MCF 10A (cell line): ENCODE measurements at regions not wholly inside any gene's neighbourhood (a gene's known extent, or its start where the extent isn't known, plus 50 kb on each side); places are given as distances from the start of the nearest gene placed in this dataset.

Source experiments
- BruUV-seq: library from RNA; stranded (reverse); fragments of 400-500 nt; replicated peaks from 2 replicates; lab custom pipeline; 2021; lab: Mats Ljungman, UMichigan
- CTCF ChIA-PET: fragments of 300-600 bp; sonication (Branson Sonifier 250); formaldehyde crosslinking; extraction: SDS; loops from one replicate; lab custom pipeline; 2021; ENCODE audit warnings: antibody characterized with exemption, inconsistent platforms; lab: Yijun Ruan, JAX
- POLR2A ChIA-PET: fragments of 300-600, 350-650 bp; sonication (Branson Sonifier 250); formaldehyde crosslinking; extraction: SDS; loops from one replicate; lab custom pipeline; 2020; ENCODE audit warnings: antibody characterized with exemption, inconsistent platforms; lab: Yijun Ruan, JAX
- DNase-seq: peaks from one replicate; pipeline ENCODE4 v3.0.0-alpha.2; 2018; ENCODE audit not compliant: unreplicated experiment
- H3K27ac Mint-ChIP-seq: one replicate; pipeline ENCODE4 v1.8.0; 2022; ENCODE audit warnings: mild to moderate bottlenecking, low read depth, mixed read lengths; ENCODE audit not compliant: unreplicated experiment
- H3K27me3 Mint-ChIP-seq: one replicate; pipeline ENCODE4 v1.8.0; 2022; ENCODE audit warnings: mixed read lengths; ENCODE audit not compliant: insufficient read depth, unreplicated experiment
- H3K36me3 Mint-ChIP-seq: one replicate; pipeline ENCODE4 v1.8.0; 2022; ENCODE audit warnings: mild to moderate bottlenecking, moderate library complexity, mixed read lengths; ENCODE audit not compliant: insufficient read depth, unreplicated experiment
- H3K4me1 Mint-ChIP-seq: one replicate; pipeline ENCODE4 v1.8.0; 2022; ENCODE audit warnings: mixed read lengths; ENCODE audit not compliant: insufficient read depth, unreplicated experiment
- H3K4me3 Mint-ChIP-seq: one replicate; pipeline ENCODE4 v1.8.0; 2022; ENCODE audit warnings: mild to moderate bottlenecking, moderate library complexity, mixed read lengths; ENCODE audit not compliant: unreplicated experiment
- H3K9me3 Mint-ChIP-seq: one replicate; pipeline ENCODE4 v1.8.0; 2022; ENCODE audit warnings: mixed read lengths; ENCODE audit not compliant: unreplicated experiment
- CTCF ChIP-seq: fragments of 200-600 bp; IDR thresholded peaks from one replicate; pipeline ENCODE4 v1.8.0; 2022; ENCODE audit warnings: antibody characterized with exemption, mild to moderate bottlenecking; ENCODE audit not compliant: unreplicated experiment
- intact Hi-C: fragments of 100-400 bp; cut with micrococcal nuclease; formaldehyde crosslinking; loops from 2 replicates; pipeline ENCODE4 v1.14.1; 2022

GRCh38 chr9:78805771-78806170, 508.8 kb downstream of the PSAT1 start:
- no TSS peak for BruUV-seq
- ChIA-PET CTCF (no interaction called here), POLR2A (interaction anchor here (0.7 kb wide), 1 partner anchor 1303 kb away, joined by 4 read pairs; no protein-coding TSS in a partner anchor)
- H3K4me3 Mint-ChIP-seq, result no peak overlapping the region
- H3K4me1 Mint-ChIP-seq, result no peaks in the 10 kb centered on the region
- no peak for DNase-seq
- TF ChIP-seq CTCF, result no peak
- no peaks in the 10 kb centered on the region for H3K9me3 Mint-ChIP-seq
- H3K27me3 Mint-ChIP-seq, result no peaks in the 10 kb centered on the region
- no peak overlapping the region for H3K27ac Mint-ChIP-seq
- H3K36me3 Mint-ChIP-seq, result no peaks in the 10 kb centered on the region
- intact Hi-C loops, result no loop called here

GRCh38 chr9:78806492-78807160, 509.7 kb downstream of the PSAT1 start:
- no peak overlapping the region for H3K27ac Mint-ChIP-seq
- no peak for DNase-seq
- no peaks in the 10 kb centered on the region for H3K4me1 Mint-ChIP-seq
- no peak for TF ChIP-seq CTCF
- no peaks in the 10 kb centered on the region for H3K36me3 Mint-ChIP-seq
- H3K4me3 Mint-ChIP-seq, result no peak overlapping the region
- intact Hi-C loops, result no loop called here
- BruUV-seq, result no TSS peak
- POLR2A ChIA-PET, result no interaction called here
- CTCF ChIA-PET, result no interaction called here
- no peaks in the 10 kb centered on the region for H3K9me3 Mint-ChIP-seq
- no peaks in the 10 kb centered on the region for H3K27me3 Mint-ChIP-seq

DNA sequence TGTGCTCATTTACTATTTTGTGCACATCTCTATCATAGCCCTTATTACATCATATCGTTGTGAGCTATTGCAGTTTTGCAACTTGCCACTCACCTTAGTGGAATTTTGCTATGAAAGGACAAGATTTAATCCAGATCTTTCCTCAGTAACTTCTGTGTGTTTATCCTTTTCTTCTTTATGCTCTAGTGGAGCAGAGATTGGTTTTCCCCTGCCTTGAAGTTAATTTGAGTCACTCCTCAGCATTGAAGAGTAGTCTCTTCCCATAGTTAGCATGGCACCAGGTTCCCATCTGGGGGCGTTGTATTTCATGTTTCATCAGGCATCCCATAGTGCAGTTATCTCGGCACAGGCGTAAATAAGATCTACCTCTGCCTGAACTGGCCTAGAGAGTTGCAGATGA, 510.4 kb downstream of the PSAT1 start:
- Mint-ChIP-seq H3K4me3 (no peak overlapping the region), H3K36me3 (no peaks in the 10 kb centered on the region), H3K9me3 (no peaks in the 10 kb centered on the region), H3K27me3 (no peaks in the 10 kb centered on the region), H3K27ac (no peak overlapping the region), H3K4me1 (no peaks in the 10 kb centered on the region)
- CTCF ChIA-PET, result interaction anchor here (3.3 kb wide), 1 partner anchor 14 kb away, joined by 26 read pairs; no protein-coding TSS in a partner anchor
- DNase-seq, result no peak
- intact Hi-C loops, result no loop called here
- BruUV-seq, result no TSS peak
- POLR2A ChIA-PET, result no interaction called here
- no peak for TF ChIP-seq CTCF

DNA sequence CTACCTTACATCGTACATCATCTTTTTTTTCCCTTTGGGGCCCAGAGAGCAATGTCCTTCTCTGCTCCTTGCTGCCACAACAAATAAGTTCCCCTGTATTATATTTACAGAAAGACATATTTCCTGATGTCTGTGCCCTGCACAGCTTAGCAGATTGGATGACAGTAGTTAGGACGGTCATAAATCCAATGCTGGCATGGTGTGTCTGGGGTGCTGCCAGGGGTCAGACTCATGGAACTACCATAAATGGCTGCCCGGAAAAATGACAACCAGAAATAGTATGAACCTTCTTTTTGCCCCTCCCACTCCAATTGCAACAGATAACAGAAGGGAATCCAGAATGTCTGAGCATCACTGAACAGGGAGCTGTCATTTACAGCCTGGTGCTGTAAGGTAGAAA, 511.1 kb downstream of the PSAT1 start:
- no peak overlapping the region for H3K27ac Mint-ChIP-seq
- no peak for DNase-seq
- CTCF ChIA-PET, result interaction anchor here (0.6 to 3.3 kb wide), 3 partner anchors 14 to 733 kb away, joined by 3 to 26 read pairs (median 3); no protein-coding TSS in a partner anchor
- POLR2A ChIA-PET, result no interaction called here
- intact Hi-C loops, result no loop called here
- H3K9me3 Mint-ChIP-seq, result no peaks in the 10 kb centered on the region
- H3K4me3 Mint-ChIP-seq, result no peak overlapping the region
- H3K36me3 Mint-ChIP-seq, result no peaks in the 10 kb centered on the region
- no TSS peak for BruUV-seq
- no peak for TF ChIP-seq CTCF
- H3K4me1 Mint-ChIP-seq, result no peaks in the 10 kb centered on the region
- H3K27me3 Mint-ChIP-seq, result no peaks in the 10 kb centered on the region
